Epithelial cell of prostate (primary cell): ENCODE measurements at regions not wholly inside any gene's neighbourhood (a gene's known extent, or its start where the extent isn't known, plus 50 kb on each side); places are given as distances from the start of the nearest gene placed in this dataset.
"Not testable (repeated sequence)": the region's sequence is repeated elsewhere in the genome, so short reads cannot be mapped to it uniquely, and the experiment has no call there.

Source experiments
- DNase-seq: peaks from one replicate; pipeline ENCODE4 v3.0.0-alpha.2; 2011; ENCODE audit warnings: low read depth, low spot score
- H3K27ac ChIP-seq: fragments of 450-650 bp; 2 replicates; pipeline ENCODE4 v1.5.1; 2017; ENCODE audit warnings: mild to moderate bottlenecking

DNA sequence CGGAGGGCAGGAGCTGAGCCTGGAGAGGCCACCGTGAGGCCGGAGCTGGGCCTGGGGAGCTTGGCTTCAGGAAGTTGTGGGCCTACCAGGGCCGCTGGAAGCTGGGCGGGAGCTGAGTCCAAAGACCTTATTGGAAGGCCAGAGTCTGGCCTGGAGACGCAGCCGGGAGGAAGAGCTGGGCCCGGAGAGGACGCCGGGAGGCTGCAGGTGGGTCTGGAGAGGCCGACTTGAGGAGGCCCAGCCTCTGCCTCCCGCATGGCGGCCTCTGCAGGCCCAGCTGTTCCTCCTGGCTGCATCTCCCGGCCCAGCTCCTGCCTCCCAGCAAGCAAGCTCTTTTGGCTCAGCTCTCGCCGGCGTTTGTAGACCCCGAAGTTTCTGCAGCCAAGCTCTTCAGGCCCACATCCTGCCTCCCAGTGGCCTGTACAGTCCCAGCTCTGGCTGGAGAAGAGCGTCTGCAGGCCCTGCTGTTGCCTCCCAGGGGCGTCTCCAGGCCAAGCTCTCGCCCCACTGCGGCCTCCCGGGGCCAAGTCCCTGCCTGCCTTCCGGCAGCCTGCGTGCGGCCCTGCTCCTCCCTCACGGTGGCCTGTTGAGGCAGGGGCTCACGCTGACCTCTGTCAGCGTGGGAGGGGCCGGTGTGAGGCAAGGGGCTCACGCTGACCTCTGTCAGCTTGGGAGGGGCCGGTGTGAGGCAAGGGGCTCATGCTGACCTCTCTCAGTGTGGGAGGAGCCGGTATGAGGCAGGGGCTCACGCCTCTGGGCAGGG lies 70.4 kb upstream of the COBL start:
- DNase-seq, H3K27ac ChIP-seq: not testable (repeated sequence)

GRCh38 chr7:51386184-51386583 lies 69.6 kb upstream of the COBL start:
- H3K27ac ChIP-seq, DNase-seq: not testable (repeated sequence)

DNA sequence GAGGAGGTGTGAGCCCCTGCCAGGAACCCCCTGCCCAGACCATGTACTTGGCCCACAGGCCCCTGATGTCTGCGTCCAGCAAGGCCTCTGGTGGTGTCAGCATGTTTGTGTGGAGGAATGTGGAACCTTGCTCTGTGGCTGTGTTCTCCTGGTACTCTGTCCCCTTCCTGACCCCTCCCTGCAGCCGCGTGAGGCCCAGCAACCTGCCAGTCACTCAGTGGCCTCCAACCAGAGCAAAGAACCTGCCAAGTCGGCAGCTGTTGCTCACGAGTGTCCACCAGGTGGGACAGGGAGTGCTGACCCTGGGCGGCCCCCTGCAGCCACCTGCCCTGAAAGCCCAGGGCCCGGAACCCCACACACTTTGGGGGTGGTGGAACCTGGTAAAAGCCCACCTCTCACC lies 65.6 kb upstream of the COBL start:
- H3K27ac ChIP-seq = not testable (repeated sequence)

GRCh38 chr7:51376420-51377092 lies 59.9 kb upstream of the COBL start:
- H3K27ac ChIP-seq = no peak overlapping the region
- DNase-seq = peak; percentile 70

More for the DNA sequence above, 65.6 kb upstream of the COBL start:
- not testable (repeated sequence) for DNase-seq

DNA sequence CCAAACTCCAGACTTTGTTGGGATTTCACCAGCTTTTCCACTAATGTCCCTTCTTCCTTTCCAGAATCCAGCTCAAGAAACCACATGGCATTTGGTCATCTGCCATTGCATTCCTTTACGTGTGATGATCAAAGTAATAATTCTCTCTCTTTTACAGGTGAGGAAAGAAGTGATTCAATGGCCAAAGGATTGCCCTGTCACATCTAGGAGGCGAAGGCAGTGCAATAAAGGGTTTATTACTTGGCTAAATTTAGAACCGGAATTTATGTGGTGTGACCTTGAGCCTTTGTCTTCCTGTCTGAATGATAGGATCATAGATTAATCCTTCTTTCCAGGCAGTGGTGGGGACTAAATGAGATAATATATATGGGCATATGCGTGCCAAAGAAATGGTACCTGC lies 58.3 kb upstream of the COBL start:
- no peak overlapping the region for H3K27ac ChIP-seq
- DNase-seq = no peak

DNA sequence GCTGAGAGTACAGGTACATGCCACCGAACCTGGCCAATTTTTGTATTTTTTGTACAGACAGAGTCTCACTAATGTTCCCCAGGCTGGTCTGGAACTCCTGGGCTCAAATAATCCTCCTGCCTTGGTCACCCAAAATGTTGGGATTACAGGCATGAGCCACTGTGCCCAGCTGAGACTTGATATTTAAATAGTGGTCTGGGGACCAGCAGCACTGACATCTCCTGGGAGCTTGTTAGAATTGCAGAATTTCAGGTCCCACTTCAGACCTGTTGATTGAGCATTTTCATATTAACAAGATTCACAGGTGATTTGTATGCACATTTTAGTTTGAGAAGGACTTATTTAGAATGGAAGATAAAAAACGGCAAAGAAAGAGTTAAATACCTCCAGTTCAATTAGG lies 57.0 kb upstream of the COBL start:
- DNase-seq, H3K27ac ChIP-seq: not testable (repeated sequence)

DNA sequence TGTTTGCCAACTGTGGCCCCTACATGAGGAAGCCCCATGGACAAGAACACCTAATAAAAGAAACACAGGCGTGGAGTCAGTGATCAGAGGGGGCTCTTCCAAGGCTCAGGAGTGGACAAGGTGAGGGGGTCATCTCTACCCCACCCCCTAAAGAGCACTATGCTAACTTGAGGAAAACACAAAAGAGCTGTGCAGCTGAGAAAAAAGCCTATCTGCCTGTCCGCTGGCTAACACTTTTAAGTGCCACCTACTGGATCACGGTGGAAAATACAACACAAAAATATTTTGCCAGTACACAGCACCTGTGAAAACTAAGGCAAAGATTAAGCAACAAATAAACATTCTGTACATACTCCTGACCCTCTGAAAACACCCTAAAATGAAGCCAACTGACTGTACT lies 53.1 kb upstream of the COBL start:
- no peak for DNase-seq
- no peak overlapping the region for H3K27ac ChIP-seq

GRCh38 chr7:51369228-51369627 lies 52.6 kb upstream of the COBL start:
- H3K27ac ChIP-seq, DNase-seq: not testable (repeated sequence)

DNA sequence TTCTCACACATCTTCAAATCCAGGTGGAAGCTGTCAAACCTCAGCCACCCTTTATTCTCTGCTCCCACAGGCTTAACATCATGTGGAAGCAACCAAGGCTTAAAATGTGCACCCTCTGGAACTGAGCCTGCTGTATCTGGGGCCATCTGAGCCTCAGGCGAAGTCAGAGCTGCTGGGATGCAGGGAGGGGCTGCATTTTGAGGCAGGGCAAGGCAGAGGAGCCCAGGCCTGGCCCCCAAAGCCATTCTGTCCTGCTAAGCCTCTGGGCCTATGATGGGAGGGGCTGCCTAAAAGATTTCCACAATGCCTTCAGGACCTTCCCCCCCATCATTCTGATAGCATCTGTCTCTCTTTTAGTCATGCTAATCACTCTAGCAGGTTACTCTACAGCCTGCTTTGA lies 51.7 kb upstream of the COBL start:
- H3K27ac ChIP-seq = no peak overlapping the region
- DNase-seq = no peak

- no peak for DNase-seq
- no peak overlapping the region for H3K27ac ChIP-seq
Measured at GRCh38 chr7:51367614-51367968, 51.0 kb upstream of the COBL start.

DNA sequence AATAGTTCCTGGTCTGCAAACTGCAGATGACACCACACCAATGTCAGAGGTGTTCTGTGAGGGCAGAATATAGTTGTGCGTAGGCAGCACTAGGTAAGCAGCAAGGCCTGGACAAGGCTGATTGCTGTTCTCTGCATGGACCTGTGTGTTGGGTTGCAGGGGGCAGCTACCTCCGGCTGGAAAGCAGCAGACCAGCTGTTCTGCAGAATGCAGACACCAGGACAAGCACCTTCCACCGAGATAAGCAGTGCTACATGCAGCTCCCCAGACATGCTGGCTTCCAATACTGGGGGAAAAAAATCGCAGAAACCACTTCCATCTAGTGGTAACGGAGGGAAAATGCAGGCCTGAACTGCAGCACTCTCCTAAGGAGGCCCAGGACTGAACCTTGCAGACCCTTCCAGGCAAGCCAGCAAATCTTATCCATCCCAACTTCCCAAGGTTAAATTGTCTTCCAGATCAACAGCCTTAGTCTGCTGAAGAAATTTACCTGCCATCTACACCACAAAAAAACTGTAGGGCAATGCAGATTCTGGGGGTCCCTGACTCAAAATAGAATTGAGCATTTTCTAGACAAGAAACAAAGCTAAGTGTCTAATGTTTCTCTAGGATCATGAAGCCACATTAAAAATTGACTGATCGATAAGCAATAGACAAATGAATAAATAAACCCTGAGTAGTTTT lies 50.5 kb upstream of the COBL start:
- no peak overlapping the region for H3K27ac ChIP-seq
- peak; percentile 14 for DNase-seq
